ENCODE measurements at regions not wholly inside any gene's neighbourhood (a gene's known extent, or its start where the extent isn't known, plus 50 kb on each side); places are given as distances from the start of the nearest gene placed in this dataset.

DNA sequence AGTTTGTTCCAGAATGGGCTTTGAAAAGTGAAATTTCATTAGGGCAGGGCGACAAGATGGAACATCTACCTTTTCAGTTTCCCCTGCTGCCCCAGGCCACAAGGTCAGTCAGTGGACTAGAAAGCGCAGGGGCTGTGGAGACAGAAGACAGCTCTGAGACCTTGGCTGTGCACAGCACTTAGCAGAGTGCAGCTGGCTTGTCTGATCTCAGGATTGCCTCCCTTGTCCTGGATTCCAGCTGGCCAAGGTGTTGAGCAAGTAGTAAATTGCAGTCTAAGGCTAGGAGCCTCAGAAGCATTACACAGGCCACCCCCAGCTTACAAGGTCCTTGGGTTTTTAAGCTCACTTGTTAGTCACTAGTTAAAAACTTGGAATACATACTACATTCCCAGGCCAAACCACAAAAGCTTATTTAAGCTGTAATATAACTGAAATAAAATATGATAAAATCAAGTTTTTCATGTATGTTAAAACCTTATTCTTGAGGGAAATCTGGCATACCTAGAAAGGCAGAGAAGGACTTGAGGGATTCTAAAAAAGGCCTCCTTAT is 67.3 kb upstream of the NPY start:
- DNase-seq (ENCODE audit: insufficient read length, low spot score) = no peak

DNA sequence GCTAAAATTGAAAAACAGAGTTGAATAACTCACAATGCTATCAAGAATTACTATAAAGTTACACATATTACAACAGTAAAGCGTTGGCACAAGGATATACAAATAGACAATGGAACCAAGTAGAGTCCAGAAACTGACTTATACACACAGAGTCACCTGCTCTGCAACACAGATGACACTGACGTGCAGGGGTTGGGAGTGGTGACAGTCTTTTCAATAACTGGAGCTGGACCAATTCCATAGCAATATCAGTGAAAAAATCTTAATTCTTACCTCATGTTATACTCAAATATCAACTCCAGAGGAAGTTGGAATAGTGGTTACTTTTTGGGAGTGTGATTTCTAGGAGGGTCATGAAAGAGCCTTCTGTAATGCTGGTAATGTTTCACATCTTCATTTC is 62.5 kb upstream of the NPY start:
- no peak for TF ChIP-seq POLR2A (IDR thresholded peaks at IDR 0.05; ENCODE audit: low read depth, low read length)
- DNase-seq (ENCODE audit: insufficient read length, low spot score) = no peak
- no peak for FAIRE-seq

More for the DNA sequence above, 67.3 kb upstream of the NPY start:
- no peak for FAIRE-seq
- no peak for TF ChIP-seq POLR2A (IDR thresholded peaks at IDR 0.05; ENCODE audit: low read depth, low read length)

DNA sequence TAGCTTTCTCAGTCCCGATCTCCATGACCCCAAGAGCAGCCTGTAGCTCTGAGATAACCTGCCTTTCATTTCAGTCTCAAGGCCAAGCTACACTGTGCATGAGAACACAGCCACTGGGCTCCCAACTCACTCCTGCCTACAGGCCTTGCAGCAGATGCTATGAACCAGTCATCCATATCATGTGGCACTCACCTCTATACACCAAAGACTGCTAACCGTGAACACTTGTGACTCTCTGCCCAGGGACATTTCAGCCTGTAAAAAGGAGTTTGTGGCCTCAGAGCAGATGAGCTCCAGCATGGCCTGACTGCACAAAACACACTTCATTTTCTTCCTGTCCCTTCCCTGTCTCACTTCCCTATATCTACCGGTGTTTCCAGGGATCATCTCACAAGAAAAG is 56.9 kb upstream of the NPY start:
- FAIRE-seq (no peak), DNase-seq (ENCODE audit: insufficient read length, low spot score) (no peak)
- no peak for TF ChIP-seq POLR2A (IDR thresholded peaks at IDR 0.05; ENCODE audit: low read depth, low read length)

DNA sequence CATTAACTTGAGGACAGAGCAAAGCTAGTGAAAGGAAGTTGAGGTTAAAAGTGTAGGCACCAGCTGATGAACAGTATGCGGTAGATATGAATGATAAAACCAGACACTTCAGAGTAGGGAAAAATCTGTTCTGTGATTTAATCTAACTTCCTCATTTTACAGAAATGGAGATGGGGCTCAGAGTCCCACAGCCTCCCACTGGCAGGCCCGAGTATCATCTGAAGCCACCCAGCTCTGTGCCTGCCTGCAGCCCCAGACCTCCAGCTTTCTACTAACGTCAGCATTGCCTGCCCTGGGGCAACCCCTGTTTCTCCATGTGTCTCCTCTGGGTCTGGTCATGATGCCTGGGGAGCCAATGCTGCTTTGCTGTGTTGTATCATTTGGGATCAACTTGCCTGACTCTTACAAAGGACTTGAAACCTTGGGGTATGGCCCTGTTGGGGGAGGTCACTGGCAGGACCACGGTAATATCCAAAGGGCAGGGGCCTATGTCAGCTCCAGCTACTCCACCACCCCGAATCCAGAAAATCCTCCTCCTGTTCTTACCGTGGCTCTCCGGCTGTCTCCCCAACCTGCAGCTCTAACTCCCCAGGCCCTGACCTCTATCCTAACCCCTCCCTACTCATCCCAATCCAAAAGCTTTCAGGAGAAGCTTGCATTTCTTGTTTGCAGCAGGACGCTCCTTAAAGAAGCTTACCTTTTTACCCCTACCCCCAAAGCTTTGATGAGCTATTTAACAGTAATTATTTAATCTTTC is 56.2 kb upstream of the NPY start:
- no peak for FAIRE-seq
- no peak for DNase-seq (ENCODE audit: insufficient read length, low spot score)
- no peak for TF ChIP-seq POLR2A (IDR thresholded peaks at IDR 0.05; ENCODE audit: low read depth, low read length)

DNA sequence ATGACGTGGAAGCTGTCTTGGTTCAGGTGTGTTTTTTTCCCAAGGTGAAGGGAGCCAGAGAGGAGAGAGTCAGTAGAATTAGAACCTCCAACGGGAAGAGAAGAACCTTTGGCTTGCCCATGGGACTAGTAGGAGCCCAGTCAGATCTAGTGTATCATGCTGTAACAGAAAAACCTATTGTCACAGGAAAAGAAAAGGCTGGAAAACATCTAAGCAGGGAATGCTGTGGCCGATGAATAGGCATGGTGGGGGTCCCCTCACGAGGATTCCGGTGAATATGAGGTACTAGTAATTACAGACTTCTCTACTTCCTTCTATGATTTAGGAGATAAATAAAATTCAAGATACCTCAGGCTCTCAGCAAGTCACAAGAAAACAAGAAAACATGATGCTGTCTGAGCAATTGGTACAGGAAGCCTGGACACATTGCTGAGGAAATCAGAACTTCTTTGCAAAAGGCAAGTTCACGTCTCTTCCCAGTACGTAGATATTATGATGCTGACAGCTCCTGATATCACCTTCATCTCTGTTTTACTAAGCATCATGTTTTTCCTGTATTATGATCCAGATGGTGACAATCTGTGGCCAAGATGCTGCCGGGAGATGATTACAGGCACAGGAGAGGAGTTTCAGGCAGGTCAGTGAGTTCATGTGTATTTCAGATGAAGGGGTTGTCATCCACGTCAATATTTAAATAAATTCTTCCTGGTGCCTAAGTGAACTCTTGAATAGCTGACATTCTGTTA is 54.3 kb upstream of the NPY start:
- FAIRE-seq = no peak

DNA sequence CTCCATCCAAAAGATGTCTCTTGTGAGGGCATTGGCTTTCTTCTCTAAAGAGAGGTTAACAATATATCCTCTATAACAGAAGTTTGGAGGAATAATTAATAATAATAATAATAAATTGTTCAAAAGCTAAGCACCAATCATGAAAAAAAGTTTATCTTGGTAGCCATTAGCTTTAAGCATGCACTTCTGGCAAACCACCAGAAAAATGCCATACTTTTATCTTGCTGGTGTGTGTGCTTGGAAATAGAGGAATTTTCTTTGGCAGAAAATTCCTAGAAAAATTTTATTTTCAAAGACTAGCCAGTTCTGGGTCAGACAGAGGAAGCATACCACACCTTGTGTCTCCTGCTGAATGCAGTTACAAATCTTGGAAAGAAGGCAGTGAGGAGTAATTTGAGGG is 52.5 kb upstream of the NPY start:
- no peak for FAIRE-seq
- TF ChIP-seq POLR2A (IDR thresholded peaks at IDR 0.05; ENCODE audit: low read depth, low read length) = no peak
- DNase-seq (ENCODE audit: insufficient read length, low spot score) = no peak

More for the DNA sequence above, 54.3 kb upstream of the NPY start:
- TF ChIP-seq POLR2A (IDR thresholded peaks at IDR 0.05; ENCODE audit: low read depth, low read length) = no peak
- DNase-seq (ENCODE audit: insufficient read length, low spot score) = no peak

DNA sequence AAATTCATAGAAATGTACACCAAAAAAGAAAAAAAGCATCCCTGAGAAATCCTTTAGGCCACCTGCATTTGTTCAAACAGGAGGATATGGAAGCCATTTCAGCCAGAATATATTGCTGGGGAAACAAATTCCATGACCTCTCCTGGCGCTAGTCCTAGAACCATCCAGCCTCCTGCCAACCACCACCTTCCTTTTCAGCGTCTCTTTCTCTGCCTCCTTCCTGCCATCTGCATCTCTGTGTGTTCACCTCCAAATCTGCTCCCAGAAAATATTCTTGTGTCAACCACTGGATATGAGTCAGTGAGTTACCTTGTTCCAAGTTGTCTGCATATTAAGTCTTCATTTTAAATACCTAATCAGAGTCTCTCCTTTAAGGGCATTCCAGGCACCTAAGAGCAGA is 50.6 kb upstream of the NPY start:
- DNase-seq (ENCODE audit: insufficient read length, low spot score) = no peak
- no peak for TF ChIP-seq POLR2A (IDR thresholded peaks at IDR 0.05; ENCODE audit: low read depth, low read length)
- no peak for FAIRE-seq

All from H54 (cell line).